GM21619 (cell line): ENCODE measurements at regions not wholly inside any gene's neighbourhood (a gene's known extent, or its start where the extent isn't known, plus 50 kb on each side); places are given as distances from the start of the nearest gene placed in this dataset.
"Not testable (repeated sequence)": the region's sequence is repeated elsewhere in the genome, so short reads cannot be mapped to it uniquely, and the experiment has no call there.

Experiments used
- ATAC-seq: cut with Tn5 transposase; IDR thresholded peaks from one replicate; pipeline ENCODE4 v1.9.1; 2021; ENCODE audit not compliant: unreplicated experiment

GRCh38 chr5:52603778-52604554, 183.8 kb upstream of the ITGA1 start:
- no peak for ATAC-seq

GRCh38 chr5:52605317-52606313, 182.1 kb upstream of the ITGA1 start:
- ATAC-seq, result no peak

- ATAC-seq, result no peak
Measured at GRCh38 chr5:52607227-52607824, 180.4 kb upstream of the ITGA1 start.

- no peak for ATAC-seq
Measured at GRCh38 chr5:52620315-52620714, 167.4 kb upstream of the ITGA1 start.

GRCh38 chr5:52623291-52623690, 164.4 kb upstream of the ITGA1 start:
- ATAC-seq, result no peak

GRCh38 chr5:52624291-52624690, 163.4 kb upstream of the ITGA1 start:
- ATAC-seq, result no peak

DNA sequence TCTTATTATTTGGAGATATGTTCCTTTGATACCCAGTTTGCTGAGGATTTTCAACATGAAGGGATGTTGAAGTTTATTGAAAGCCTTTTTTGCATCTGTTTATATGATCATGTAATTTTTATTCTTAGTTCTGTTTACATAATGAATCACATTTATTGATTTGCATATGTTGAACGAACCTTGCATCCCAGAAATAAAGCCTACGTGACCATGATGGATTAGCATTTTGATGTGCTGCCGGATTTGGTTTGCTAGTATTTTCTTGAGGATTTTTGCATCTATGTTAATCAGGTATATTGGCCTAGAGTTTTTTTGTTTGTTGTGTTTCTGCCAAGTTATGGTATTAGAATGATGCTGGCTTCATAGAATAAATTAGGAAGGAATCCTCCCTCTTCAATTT, 161.4 kb upstream of the ITGA1 start:
- no peak for ATAC-seq

- ATAC-seq, result no peak
Measured at GRCh38 chr5:52627740-52628139, 160.0 kb upstream of the ITGA1 start.

- ATAC-seq, result no peak
Measured at GRCh38 chr5:52632281-52632680, 155.4 kb upstream of the ITGA1 start.

DNA sequence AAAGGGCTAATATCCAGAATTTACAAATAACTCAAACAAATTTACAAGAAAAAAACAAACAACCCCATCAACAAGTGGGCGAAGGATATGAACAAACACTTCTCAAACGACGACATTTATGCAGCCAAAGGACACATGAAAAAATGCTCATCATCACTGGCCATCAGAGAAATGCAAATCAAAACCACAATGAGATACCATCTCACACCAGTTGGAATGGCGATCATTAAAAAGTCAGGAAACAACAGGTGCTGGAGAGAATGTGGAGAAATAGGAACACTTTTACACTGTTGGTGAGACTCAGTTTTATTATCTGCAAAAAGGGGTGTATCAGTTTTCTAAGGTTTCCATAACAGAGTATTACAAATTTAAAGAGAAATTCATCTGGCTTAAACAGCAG, 153.5 kb upstream of the ITGA1 start:
- not testable (repeated sequence) for ATAC-seq

- ATAC-seq, result no peak
Measured at GRCh38 chr5:52638732-52639131, 149.0 kb upstream of the ITGA1 start.

DNA sequence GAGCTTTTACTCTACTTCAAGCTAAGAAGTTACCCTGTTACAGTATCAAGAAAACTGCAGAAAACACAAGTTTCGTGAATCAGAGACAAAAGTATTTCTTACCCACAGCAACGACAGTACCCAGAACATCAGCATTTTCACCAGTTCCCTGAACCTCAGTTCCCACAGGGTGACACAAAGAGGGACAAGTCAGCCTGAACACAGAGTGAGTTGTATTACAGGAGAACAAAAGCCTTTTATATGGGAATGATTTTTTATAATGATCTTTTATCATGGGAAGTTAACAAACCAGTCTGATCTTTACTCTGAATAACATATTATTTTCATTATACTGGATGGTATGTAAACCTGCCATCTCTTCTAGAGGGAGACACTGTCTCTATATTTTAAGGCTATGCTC, 139.0 kb upstream of the ITGA1 start:
- no peak for ATAC-seq

GRCh38 chr5:52655163-52655562, 132.6 kb upstream of the ITGA1 start:
- no peak for ATAC-seq

DNA sequence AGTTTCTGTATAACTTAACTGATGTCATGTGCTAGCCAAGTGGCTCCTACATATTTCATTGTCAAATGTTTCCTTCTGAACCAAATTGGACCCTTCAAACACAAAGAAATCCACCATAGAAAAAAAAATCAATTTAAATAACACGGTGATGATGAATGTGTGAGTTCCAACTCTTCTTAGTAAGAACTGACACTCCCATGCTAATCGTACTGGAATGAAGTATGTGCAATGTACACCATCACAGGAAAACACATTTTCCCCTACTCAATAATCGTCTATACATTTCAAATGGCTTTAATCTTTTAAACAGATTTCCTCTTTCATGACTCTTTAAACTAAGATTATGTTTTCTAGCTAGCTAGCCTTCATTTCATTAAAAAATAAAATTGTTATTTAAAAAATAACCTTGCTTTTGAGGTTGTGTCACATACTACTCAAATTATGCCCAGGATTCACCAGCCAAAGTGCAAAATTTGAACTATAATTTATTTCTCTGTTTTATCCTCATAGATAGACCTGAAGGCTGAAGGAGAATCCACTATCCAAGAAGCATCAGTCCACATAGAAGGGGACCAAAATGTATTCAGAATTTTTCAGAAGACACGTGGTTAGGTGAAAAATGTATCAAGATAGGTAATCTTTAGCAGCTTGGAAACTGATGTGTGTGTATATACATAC, 131.0 kb upstream of the ITGA1 start:
- ATAC-seq, result no peak

DNA sequence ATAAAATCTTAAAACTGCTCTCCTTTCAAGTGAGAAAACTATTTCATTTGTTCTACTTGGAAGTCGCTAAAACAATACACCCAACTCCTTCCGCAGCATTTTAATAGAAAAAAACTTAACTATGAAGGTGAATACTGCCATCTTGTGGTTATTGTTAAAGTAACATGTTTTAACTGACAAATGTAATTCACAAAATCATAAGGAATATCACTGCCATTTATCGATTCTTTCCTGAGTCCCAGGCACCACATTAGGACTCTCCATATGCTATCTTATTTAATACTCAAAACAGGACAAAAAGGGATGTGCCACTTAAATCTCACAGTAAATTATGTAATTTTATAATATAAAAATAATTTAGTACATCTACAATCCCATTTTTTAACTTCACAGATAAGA, 130.5 kb upstream of the ITGA1 start:
- no peak for ATAC-seq

DNA sequence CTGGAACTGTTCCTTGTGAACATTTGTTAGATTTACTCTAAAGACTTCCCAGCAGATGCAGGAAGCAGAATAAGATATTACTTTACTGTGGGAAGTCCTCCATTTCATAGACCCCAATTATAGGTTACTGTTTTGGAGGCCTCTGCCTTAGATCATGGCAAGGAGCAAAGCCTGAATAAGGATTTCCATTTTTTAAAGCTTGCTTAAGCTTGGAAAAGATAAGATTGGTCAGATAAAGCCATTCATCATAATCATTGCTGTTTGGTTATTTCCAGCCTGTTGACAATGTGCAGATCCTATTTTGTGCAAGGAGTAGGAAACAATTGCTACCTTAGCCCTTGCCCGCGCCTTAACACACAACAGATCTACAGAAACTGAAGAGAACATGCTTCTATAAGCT, 129.5 kb upstream of the ITGA1 start:
- ATAC-seq, result no peak

GRCh38 chr5:52660621-52661020, 127.1 kb upstream of the ITGA1 start:
- ATAC-seq, result no peak

DNA sequence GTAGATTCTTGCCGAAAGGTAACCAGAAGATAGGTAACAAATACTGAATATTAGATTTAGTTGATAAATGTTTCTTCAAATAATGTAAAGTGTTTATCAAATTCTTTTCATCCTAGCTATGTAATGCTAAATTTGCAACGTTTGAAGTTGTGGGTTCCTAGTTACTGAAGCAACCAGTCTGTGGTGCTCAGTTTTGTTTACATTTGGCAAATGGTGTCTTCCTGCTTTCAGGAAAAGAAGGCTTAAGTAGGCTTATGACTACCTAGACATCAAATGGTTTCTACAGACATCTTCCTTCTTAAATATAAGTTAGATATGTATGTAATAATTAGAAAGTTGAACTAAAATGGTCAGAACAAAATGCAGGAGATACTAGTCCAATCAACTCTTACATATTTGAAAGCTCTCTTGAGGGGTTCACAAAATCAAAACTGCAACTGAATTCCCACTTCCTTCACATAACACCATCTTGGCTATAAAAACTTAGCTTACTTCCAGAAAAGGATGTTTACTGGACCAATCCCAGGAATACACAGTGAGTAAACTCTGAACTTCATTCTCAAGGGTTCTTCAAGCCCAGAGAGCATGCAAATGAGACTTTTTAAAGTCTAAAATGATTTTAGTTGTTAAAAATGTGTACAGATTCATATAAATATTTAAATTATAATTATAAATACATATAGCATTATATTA, 125.7 kb upstream of the ITGA1 start:
- no peak for ATAC-seq

DNA sequence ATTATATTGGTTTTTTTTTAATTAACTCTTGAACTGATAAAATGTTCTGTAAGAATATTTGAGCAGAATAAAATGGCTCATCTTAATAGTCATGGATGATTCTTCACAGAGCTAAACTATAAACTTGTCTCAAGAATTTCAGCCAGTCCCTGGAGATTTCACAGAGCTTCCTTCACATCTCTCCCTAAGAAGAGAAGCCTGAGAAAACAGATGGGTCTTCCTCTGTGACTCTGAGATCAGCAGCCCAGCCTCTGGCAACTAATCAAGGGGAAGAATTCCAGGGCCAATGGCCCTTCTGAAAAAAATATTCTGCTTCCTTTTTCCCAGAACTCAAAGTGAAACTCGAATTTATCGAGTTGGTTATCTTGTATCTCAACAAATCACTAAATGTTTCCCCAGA, 122.2 kb upstream of the ITGA1 start:
- ATAC-seq, result no peak

- ATAC-seq, result no peak
Measured at GRCh38 chr5:52668139-52668538, 119.6 kb upstream of the ITGA1 start.
